ENCODE measurements at regions not wholly inside any gene's neighbourhood (a gene's known extent, or its start where the extent isn't known, plus 50 kb on each side); places are given as distances from the start of the nearest gene placed in this dataset.

DNA sequence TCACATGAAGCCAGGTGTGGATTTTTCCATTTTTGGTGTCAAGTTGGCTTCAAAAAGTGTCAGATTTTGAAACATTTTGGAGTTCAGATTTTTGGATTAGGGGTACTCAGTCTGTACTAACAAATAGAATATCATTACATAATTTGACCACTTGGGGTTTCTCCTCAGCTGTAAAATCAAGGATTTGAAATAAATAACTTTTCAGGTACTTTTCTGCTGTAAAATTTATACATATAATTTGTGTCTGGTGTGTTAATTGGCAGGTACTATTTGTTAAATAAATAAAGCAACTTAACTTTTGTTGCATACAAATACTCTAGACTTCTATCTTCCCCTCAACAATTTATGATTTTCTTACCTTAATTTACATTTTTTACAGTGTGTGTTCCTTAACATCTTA, 234.1 kb upstream of the PRICKLE1 start:
- Histone ChIP-seq H3K27me3 (ENCODE audit: insufficient read depth, poor library complexity, severe bottlenecking) (no peaks in the 10 kb centered on the region), H3K9me3 (ENCODE audit: severe bottlenecking) (no peaks in the 10 kb centered on the region), H3K4me1 (ENCODE audit: insufficient read depth, poor library complexity, severe bottlenecking) (peaks cover 7% of the 10 kb centered on the region), H3K36me3 (ENCODE audit: low read depth) (no peaks in the 10 kb centered on the region), H3K4me3 (ENCODE audit: severe bottlenecking) (no peak overlapping the region), H3K27ac (ENCODE audit: poor library complexity, severe bottlenecking) (no peak overlapping the region)
- TF ChIP-seq CTCF (IDR thresholded peaks at IDR 0.05; ENCODE audit: poor library complexity, severe bottlenecking) = no peak
- ATAC-seq (ENCODE audit: low read depth) (no peak), DNase-seq (ENCODE audit: low spot score) (no peak)

DNA sequence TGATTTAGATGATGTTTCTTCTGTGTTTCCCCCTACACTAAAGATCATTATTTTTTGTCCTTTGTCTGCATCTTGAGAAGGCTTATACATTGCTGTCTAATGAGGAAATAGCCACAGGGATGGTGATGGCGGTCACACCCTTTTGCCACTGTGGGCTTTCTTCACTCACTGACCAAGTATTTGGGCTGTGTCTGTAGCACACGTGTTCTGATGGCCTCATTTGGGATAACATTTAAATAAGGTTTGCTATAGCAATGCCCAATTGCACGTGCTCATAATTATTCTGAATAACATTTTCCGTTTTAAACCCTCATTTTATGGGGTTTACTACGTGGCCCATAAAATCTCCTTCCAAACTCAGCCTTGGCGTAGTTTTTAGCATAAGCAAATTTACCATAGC, 230.3 kb upstream of the PRICKLE1 start:
- no peak for ATAC-seq (ENCODE audit: low read depth)
- no peak for DNase-seq (ENCODE audit: low spot score)
- Histone ChIP-seq H3K4me1 (ENCODE audit: insufficient read depth, poor library complexity, severe bottlenecking) (no peaks in the 10 kb centered on the region), H3K4me3 (ENCODE audit: severe bottlenecking) (no peak overlapping the region), H3K9me3 (ENCODE audit: severe bottlenecking) (no peaks in the 10 kb centered on the region), H3K36me3 (ENCODE audit: low read depth) (no peaks in the 10 kb centered on the region), H3K27ac (ENCODE audit: poor library complexity, severe bottlenecking) (no peak overlapping the region), H3K27me3 (ENCODE audit: insufficient read depth, poor library complexity, severe bottlenecking) (no peaks in the 10 kb centered on the region)
- TF ChIP-seq CTCF (IDR thresholded peaks at IDR 0.05; ENCODE audit: poor library complexity, severe bottlenecking) = no peak

GRCh38 chr12:42815068-42815467, 225.5 kb upstream of the PRICKLE1 start:
- H3K36me3 ChIP-seq (ENCODE audit: low read depth) = no peaks in the 10 kb centered on the region
- no peak for TF ChIP-seq CTCF (IDR thresholded peaks at IDR 0.05; ENCODE audit: poor library complexity, severe bottlenecking)
- no peaks in the 10 kb centered on the region for H3K27me3 ChIP-seq (ENCODE audit: insufficient read depth, poor library complexity, severe bottlenecking)
- H3K9me3 ChIP-seq (ENCODE audit: severe bottlenecking) = no peaks in the 10 kb centered on the region
- ATAC-seq (ENCODE audit: low read depth) (no peak), DNase-seq (ENCODE audit: low spot score) (no peak)
- H3K4me1 ChIP-seq (ENCODE audit: insufficient read depth, poor library complexity, severe bottlenecking) = no peaks in the 10 kb centered on the region
- no peak overlapping the region for H3K27ac ChIP-seq (ENCODE audit: poor library complexity, severe bottlenecking)
- no peak overlapping the region for H3K4me3 ChIP-seq (ENCODE audit: severe bottlenecking)

DNA sequence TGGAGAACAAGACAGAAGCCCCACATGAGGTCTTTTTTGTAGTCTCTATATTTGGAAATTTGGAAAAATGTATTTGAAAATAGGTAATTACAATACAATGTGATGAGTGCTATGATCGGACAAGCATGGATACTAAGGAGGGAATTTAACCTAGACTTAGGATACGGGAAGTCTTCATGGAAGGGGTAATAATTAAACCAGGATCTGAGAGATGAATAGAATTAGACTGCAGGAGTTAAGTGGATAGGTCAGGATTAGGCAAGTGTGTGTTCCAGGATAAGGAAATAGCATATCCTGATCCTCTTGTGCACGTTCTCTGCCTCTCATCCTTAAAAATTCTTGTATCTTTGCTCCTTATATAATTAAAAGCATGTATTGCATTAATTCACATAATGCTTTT, 223.3 kb upstream of the PRICKLE1 start:
- DNase-seq (ENCODE audit: low spot score) (no peak), ATAC-seq (ENCODE audit: low read depth) (no peak)
- H3K27ac ChIP-seq (ENCODE audit: poor library complexity, severe bottlenecking) = no peak overlapping the region
- H3K4me1 ChIP-seq (ENCODE audit: insufficient read depth, poor library complexity, severe bottlenecking) = no peaks in the 10 kb centered on the region
- no peak overlapping the region for H3K4me3 ChIP-seq (ENCODE audit: severe bottlenecking)
- no peak for TF ChIP-seq CTCF (IDR thresholded peaks at IDR 0.05; ENCODE audit: poor library complexity, severe bottlenecking)
- H3K36me3 ChIP-seq (ENCODE audit: low read depth) = no peaks in the 10 kb centered on the region
- no peaks in the 10 kb centered on the region for H3K9me3 ChIP-seq (ENCODE audit: severe bottlenecking)
- H3K27me3 ChIP-seq (ENCODE audit: insufficient read depth, poor library complexity, severe bottlenecking) = no peaks in the 10 kb centered on the region

DNA sequence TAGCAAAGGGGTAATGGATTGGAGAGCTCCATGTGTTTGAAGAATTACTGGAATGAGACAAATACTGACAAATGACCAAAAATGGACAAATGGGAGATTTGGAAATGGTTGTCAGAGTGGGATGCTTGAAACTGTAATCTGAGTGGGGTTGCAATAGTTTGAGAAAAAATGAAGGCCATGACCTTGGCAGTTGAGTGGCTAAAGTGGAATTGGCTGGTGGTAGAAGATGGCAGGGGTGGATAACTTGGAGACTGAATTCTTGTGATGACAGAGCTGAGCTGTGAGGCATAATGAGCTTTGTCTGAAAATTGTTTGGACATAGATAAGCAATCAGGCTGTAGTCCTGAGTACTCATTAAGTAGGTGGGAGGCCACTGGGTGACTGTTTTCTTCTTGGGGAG, 222.5 kb upstream of the PRICKLE1 start:
- H3K4me3 ChIP-seq (ENCODE audit: severe bottlenecking) = no peak overlapping the region
- H3K27me3 ChIP-seq (ENCODE audit: insufficient read depth, poor library complexity, severe bottlenecking) = no peaks in the 10 kb centered on the region
- TF ChIP-seq CTCF (IDR thresholded peaks at IDR 0.05; ENCODE audit: poor library complexity, severe bottlenecking) = no peak
- H3K27ac ChIP-seq (ENCODE audit: poor library complexity, severe bottlenecking) = no peak overlapping the region
- ATAC-seq (ENCODE audit: low read depth) (no peak), DNase-seq (ENCODE audit: low spot score) (no peak)
- no peaks in the 10 kb centered on the region for H3K36me3 ChIP-seq (ENCODE audit: low read depth)
- H3K4me1 ChIP-seq (ENCODE audit: insufficient read depth, poor library complexity, severe bottlenecking) = no peaks in the 10 kb centered on the region
- H3K9me3 ChIP-seq (ENCODE audit: severe bottlenecking) = no peaks in the 10 kb centered on the region
